GM21423 (cell line): ENCODE measurements at regions not wholly inside any gene's neighbourhood (a gene's known extent, or its start where the extent isn't known, plus 50 kb on each side); places are given as distances from the start of the nearest gene placed in this dataset.

Experiments used
- ATAC-seq: cut with Tn5 transposase; IDR thresholded peaks from one replicate; pipeline ENCODE4 v1.9.1; 2021; ENCODE audit warnings: mild to moderate bottlenecking, moderate library complexity; ENCODE audit not compliant: unreplicated experiment

DNA sequence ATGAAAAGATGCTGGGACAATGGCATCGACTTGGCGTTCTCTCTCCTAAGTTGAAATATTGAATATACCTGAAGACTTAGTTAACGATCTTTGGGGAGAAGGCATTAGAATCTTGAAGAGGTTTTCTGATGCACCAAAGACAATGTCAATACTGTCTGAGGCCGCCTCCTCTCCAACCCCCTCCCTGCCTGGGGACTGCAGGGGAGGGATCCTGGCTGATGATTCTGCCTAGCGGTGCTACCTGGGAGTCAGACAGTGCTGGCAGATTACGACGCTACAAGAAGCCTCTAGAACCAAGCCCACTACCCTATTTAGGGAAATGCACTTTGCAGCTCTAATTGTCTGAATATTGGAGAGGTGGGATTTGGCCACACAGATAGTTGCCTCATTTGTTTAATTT lies 145.6 kb upstream of the HABP2 start:
- ATAC-seq: no peak

DNA sequence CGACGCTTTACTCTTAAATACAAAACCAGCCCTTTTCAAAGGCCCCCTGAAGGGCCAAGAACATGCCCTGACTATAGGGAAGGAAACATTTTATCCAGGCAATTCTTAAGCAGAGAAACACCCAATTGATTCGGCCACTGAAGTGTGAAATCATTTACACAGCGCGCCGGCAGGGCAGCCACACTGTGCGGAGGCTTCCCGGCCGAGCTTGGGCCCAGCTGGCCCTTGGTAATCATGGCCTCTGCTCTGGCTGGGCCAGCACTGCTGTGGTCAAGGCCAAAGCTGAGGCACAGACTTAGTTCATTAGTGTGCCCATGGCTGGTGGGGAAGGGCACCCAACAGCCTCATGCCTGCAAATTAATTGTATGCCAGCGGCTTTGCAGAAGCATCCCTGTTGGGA lies 143.7 kb upstream of the HABP2 start:
- ATAC-seq: no peak

DNA sequence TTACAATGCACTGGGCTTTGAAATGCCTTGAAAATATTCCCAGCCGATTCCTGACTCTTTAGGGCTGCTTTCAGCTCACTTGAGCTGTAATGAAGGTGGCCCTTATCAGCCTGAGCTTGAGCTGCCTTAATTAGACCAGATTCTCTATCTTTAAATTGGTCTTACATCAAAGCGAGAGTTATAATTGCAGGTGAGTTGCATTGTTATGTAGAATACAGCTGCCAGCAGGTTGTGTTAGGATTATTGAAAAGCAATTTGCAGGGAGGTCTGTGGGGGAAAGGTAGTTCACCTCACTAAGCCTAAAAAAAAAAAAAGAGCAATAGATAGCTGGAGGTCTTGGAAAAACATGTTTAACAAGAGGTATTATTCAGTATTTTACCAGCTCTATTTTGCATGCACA lies 142.2 kb upstream of the HABP2 start:
- ATAC-seq: no peak

DNA sequence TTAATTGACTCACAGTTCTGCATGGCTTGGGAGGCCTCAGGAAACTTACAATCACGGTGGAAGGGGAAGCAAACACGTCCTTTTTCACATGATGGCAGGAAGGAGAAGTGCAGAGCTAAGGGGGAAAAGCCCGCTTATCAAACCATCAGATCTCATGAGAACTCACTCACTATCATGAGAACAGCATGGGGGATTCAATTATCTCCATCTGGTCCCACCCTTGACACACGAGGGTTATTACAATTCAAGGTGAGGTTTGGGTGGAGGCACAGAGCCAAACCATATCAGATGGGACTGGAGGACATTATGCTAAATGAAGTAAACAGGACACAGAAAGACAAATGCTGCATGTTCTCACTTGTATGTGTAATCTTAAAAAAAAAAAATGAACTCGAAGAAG lies 141.4 kb upstream of the HABP2 start:
- ATAC-seq: no peak

DNA sequence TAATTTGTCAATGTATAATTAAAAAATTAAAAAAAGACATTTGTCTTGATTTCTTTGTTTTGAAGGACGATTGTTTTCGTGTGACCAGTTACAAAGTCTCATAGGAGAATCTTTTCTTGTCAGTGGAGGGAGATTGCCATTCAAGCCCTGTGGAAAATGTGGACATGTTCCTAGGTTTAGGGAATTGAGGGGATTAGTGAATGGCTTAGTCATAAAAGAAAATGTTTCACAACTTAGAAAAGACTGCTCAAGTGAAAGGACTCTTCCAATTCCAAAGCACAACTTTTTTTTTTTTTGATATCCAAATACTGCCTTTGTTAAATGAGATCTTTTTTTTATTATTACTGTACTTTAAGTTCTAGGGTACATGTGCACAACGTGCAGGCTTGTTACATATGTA lies 140.7 kb upstream of the HABP2 start:
- ATAC-seq: no peak

DNA sequence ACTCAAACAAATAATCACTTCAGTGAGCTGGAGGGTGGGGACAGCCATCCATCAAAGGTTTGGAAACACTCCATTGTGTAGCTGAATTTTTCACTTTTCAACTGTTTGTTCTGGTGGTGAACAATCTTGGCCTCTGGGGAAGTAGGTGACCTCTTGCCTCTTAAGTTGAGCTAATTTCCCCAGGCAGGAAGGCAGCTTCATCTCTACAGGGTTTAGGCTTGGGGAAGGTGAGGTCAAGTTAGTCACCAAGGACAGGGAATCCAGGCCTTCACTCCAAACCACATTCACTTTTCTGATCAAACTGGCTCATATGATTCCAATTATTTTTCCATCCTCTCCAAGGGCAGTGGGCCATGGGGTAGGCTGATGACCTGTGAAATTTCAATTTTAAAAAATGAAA lies 138.3 kb upstream of the HABP2 start:
- no peak for ATAC-seq

DNA sequence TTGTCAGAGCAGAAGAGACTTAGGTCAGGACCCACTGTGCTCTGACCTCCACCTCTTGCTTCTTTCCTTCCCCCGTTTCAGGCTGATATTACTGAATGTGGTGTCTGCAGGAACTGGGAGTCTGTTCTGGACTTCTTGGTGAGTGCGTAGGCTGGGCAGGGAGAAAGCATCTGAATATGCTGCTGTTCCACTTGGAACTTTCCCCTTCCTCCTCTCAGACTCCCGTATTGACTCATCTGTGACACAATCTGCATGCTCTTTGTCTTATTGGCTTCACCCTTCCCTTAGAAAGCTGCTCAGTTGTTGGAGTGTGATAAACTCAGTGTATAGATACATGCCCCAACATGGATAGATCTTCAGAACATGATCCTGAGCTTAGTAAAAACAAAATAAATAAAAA lies 137.6 kb upstream of the HABP2 start:
- ATAC-seq: no peak

GRCh38 chr10:113420057-113420732 lies 132.7 kb upstream of the HABP2 start:
- ATAC-seq: no peak

DNA sequence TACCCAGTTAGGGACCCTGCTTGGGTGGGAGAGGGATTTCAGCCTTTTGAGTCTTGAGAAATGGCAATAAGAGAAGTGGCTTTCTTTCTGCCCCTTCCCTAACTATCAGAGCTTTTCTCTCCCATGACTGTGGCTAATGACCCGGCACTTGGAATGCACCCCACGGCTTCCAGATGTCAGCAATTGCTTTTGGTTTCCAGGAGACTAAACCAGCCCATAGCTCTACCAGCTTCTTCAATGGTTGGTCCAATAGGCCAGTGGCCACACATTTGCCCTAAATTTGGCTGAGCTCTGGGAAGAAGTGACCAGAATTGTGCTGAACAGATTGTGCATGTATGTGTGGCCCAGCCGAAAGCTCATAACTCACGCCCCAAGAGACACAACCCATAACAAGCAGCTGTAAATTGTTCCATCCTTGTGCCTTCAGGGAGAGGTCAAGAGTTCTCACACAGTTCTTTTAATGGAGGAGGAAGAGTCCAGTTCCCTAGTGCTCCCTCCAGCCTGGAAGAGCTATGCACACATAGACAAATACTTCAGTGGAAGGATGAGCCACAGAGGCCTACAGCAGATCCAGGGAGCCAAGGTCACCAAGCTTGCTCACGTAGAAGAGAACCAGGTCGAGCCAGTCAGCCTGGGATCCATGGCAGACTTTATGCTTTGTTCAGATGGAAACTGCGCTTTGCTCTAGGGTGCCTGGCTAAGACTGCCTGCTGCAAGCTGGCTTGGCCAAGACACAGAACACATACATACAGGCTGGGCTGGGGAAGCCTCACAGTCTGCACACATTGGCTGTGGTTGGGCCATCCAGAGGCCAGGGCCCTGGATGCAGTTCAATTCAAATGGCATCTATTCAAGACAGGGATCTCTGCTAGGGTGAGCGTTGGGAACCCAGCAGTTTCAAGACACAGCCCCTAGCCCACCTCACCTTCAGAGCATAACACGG lies 131.8 kb upstream of the HABP2 start:
- no peak for ATAC-seq

DNA sequence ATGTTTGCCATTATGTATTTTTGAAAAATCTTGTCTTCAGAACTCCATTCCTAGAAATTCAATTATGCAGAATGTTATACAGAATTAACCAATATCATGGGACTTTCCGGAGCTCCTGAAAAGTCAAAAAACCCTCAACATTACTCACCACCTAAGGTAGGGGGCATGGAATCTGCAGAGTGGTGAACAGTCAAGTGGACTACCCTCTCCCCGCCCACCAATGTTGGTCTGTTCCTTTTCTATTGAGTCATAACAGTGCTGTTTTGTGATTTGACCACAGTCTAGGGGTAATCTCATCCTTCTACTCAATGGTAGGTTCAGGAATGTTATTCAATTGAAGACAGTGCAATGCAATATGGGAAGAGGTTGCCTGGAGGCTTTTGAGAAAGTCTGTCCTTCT lies 130.5 kb upstream of the HABP2 start:
- no peak for ATAC-seq

DNA sequence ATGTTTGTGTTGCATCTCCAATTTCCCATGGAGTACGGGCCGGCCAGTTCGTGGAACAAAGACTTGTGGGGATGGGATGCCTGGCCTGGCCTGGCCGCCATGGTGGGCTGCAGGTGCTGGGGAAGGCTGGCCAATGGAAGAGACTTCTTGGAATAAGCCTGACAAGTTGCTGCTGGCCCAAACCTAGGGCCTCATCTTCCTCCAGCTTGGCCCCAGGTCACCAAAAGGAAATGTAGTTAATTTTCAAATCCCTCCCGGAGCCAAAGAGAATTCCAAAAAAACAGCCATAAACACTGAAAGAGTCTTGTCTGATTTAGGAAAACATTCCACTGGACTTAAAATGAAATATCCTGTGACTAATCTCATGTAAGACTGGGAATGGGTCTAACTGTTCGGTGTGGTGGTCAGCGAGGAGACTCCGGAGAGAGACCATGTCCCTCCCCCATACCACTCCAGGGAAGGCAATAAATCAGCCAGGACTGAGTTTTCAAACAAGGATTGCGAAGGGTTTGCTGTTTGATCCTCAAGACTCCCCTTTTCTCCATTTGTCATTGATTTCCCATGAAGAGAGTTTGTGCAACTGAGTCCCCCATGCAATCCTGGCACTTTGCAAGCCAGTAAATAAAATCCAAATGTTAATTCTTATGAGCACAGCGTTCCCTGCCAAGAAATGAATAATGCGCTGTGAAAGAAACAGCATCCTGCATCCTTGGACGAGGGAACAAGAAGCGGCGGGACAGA lies 128.7 kb upstream of the HABP2 start:
- ATAC-seq: no peak

DNA sequence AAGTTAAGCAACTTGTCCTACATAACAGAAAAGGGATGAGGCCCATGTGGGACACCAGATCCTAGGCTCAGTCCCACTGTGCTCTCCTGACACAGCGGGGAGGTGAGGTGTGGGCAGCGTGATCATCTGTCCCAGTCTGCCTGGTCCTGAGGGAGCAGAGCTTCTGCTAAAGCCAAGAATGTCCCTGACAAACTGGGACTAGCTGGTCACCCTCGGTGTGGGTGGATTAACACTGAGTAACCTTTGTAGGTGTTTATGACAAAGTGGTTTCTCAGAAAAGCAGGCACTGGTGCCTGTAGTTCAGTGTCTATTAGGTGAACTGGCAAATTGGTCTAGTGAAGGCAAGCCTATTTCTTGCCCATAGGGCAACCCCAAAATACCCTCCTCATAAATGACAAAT lies 127.8 kb upstream of the HABP2 start:
- ATAC-seq: no peak

GRCh38 chr10:113425541-113425951 lies 127.3 kb upstream of the HABP2 start:
- no peak for ATAC-seq

DNA sequence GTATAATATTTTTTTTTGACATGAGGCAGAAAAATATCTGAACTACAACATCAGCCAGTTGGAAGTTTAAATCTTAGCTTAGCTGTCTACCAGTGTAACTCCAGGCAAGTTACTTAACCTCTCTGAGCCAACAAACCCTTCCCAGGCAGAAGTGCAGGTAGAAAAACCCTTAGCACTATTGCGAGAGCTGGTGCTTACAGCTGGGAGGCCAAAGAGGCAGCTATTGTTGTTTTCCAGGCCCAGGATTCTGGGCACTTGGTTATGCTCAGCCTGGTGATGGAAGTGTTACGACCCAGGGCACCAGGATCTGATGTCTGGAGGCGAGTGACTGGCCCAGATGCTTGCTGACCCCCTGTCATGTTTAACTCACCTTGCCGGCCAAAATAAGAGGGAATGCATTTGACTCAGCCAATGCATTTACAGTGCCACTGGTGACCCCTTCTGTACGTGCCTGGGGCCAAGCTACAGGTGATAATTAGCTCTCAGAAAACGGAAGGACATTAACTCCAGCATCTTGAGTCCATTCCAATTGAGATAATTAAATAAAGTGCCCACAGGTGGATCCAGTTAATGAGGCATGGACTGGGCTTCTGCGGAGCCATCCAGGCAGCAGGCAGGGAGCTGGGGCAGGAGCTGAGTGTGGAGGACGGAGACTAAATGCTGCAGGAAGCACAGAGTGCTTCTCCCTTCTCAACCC lies 126.5 kb upstream of the HABP2 start:
- no peak for ATAC-seq

GRCh38 chr10:113427236-113427735 lies 125.6 kb upstream of the HABP2 start:
- ATAC-seq: no peak

- no peak for ATAC-seq
Measured at GRCh38 chr10:113427811-113428558, 124.9 kb upstream of the HABP2 start.

GRCh38 chr10:113430634-113431397 lies 122.0 kb upstream of the HABP2 start:
- ATAC-seq: no peak

DNA sequence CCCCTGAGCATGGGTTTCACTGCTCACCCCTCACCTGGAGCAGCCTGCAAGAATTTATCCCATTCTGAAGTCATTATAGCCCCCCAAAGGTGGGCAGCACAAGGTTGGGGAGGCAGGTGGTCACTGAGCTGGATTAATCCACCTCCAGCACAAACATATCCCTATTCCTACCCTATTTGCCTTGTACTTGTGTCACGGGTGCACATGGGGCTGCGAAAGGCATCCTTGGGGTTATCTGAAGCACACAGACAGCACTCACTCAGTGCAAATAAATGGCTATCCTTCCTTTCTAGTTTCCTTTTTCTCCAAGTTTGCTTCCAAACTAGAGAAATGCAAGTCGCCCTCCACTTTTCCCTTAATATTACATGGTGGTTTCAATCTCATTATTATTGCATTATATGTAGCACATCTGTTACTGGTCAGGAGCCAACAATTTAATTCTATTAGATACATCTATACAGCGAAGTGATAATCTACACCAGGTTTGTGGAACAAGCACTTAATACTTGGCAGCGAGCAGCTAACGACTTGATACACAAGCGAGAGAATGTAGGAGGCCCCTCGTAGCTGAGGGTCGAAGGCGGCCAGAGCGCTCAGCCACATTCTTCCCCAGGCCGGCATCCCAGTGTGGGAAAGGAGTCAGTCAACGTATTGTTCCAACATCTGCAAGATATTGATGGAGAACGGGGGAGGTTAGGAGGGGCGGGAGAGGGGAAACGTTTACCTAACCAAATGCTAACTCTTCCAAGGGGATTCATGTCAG lies 121.3 kb upstream of the HABP2 start:
- no peak for ATAC-seq

DNA sequence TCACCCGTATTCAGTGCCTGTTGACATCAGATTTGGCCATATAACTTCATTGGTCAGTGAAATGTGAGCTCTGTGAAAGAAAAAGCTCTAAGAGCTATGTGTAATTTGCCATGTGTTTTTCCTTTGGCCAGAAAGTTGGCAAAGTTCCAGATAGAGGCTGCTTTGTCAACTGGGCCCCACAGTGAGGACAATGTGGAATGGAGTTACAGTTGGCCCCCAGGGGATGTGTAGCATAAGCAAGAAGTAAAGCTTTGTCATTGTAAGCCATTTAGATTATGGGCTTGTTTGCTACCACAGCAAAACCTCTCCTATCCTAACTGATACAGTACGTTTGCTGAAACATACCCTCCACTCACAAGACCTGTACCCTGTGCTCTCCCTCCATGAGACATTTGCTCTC lies 119.1 kb upstream of the HABP2 start:
- no peak for ATAC-seq
